Lung microvascular endothelial cell (primary cell): ENCODE measurements at regions not wholly inside any gene's neighbourhood (a gene's known extent, or its start where the extent isn't known, plus 50 kb on each side); places are given as distances from the start of the nearest gene placed in this dataset.

Experiments used
- DNase-seq, 2 donors: peaks; one replicate each; pipeline versions ENCODE4 v3.0.0 to v3.0.0-alpha.2; 2010; ENCODE audit warnings: low read depth in 2 of 2

GRCh38 chr2:66717973-66718372, 283.0 kb downstream of the MEIS1 start:
- DNase-seq, result no peak

- no peak for DNase-seq
These were observed 286.9 kb downstream of the MEIS1 start for GRCh38 chr2:66721776-66722175.

- no peak for DNase-seq
These were observed 289.3 kb downstream of the MEIS1 start for GRCh38 chr2:66724241-66724640.

- DNase-seq, result peak in 1 of 2 donors; percentile 1
These were observed 294.7 kb downstream of the MEIS1 start for GRCh38 chr2:66729416-66730330.

GRCh38 chr2:66730441-66730840, 295.5 kb downstream of the MEIS1 start:
- no peak for DNase-seq

GRCh38 chr2:66733364-66733999, 298.6 kb downstream of the MEIS1 start:
- no peak for DNase-seq

- DNase-seq, result no peak
These were observed 314.0 kb downstream of the MEIS1 start for GRCh38 chr2:66748939-66749338.

GRCh38 chr2:66749566-66749965, 314.6 kb downstream of the MEIS1 start:
- DNase-seq, result no peak

- DNase-seq, result no peak
These were observed 318.3 kb downstream of the MEIS1 start for GRCh38 chr2:66753257-66753656.

GRCh38 chr2:66753660-66754059, 318.7 kb downstream of the MEIS1 start:
- no peak for DNase-seq

GRCh38 chr2:66755974-66756373, 321.0 kb downstream of the MEIS1 start:
- DNase-seq, result no peak

- no peak for DNase-seq
These were observed 326.9 kb downstream of the MEIS1 start for GRCh38 chr2:66761826-66762225.

GRCh38 chr2:66762761-66763160, 327.8 kb downstream of the MEIS1 start:
- DNase-seq, result no peak

- DNase-seq, result no peak
These were observed 331.7 kb downstream of the MEIS1 start for GRCh38 chr2:66766582-66766981.

GRCh38 chr2:66771359-66771976, 336.5 kb downstream of the MEIS1 start:
- DNase-seq, result no peak

GRCh38 chr2:66772618-66773017, 337.7 kb downstream of the MEIS1 start:
- DNase-seq, result no peak

- DNase-seq, result no peak
These were observed 341.0 kb downstream of the MEIS1 start for GRCh38 chr2:66775730-66776422.

- DNase-seq, result no peak
These were observed 346.9 kb downstream of the MEIS1 start for GRCh38 chr2:66781804-66782203.

GRCh38 chr2:66782780-66783361, 347.9 kb downstream of the MEIS1 start:
- DNase-seq, result no peak

- no peak for DNase-seq
These were observed 354.8 kb downstream of the MEIS1 start for GRCh38 chr2:66789741-66790140.

GRCh38 chr2:66790651-66791181, 355.8 kb downstream of the MEIS1 start:
- peak in 1 of 2 donors; percentile 4 for DNase-seq
